ENCODE measurements at regions not wholly inside any gene's neighbourhood (a gene's known extent, or its start where the extent isn't known, plus 50 kb on each side); places are given as distances from the start of the nearest gene placed in this dataset.
"Not testable (repeated sequence)": the region's sequence is repeated elsewhere in the genome, so short reads cannot be mapped to it uniquely, and the experiment has no call there.

- Histone ChIP-seq H3K27me3 (ENCODE audit: insufficient read depth, poor library complexity, severe bottlenecking) (no peaks in the 10 kb centered on the region), H3K27ac (replicated peaks) (no peak overlapping the region), H3K4me3 (replicated peaks; ENCODE audit: insufficient read depth, low read length) (no peak overlapping the region)
- no peak for DNase-seq (ENCODE audit: low read depth in 1 of 2, low spot score in 1 of 2)
- TF ChIP-seq GABPA (IDR thresholded peaks at IDR 0.05; ENCODE audit: low read depth) (no peak), CTCF (IDR thresholded peaks at IDR 0.05; ENCODE audit: insufficient read depth, low read length) (no peak), POLR2AphosphoS5 (IDR thresholded peaks at IDR 0.05; ENCODE audit: low read depth) (no peak), SPI1 (IDR thresholded peaks at IDR 0.05; ENCODE audit: borderline replicate concordance, low read depth) (no peak), REST (IDR thresholded peaks at IDR 0.05; ENCODE audit: insufficient replicate concordance, low read depth) (no peak)
These were observed 773.9 kb upstream of the MMS22L start for GRCh38 chr6:98056955-98057354.

- no peak for TF ChIP-seq GABPA (IDR thresholded peaks at IDR 0.05; ENCODE audit: low read depth)
- no peak for TF ChIP-seq REST (IDR thresholded peaks at IDR 0.05; ENCODE audit: insufficient replicate concordance, low read depth)
- no peak for TF ChIP-seq SPI1 (IDR thresholded peaks at IDR 0.05; ENCODE audit: borderline replicate concordance, low read depth)
- no peak for TF ChIP-seq POLR2AphosphoS5 (IDR thresholded peaks at IDR 0.05; ENCODE audit: low read depth)
- TF ChIP-seq CTCF (IDR thresholded peaks at IDR 0.05; ENCODE audit: insufficient read depth, low read length): no peak
- H3K27ac ChIP-seq (replicated peaks): no peak overlapping the region
- DNase-seq (ENCODE audit: low read depth in 1 of 2, low spot score in 1 of 2): no peak
- no peaks in the 10 kb centered on the region for H3K27me3 ChIP-seq (ENCODE audit: insufficient read depth, poor library complexity, severe bottlenecking)
- H3K4me3 ChIP-seq (replicated peaks; ENCODE audit: insufficient read depth, low read length): no peak overlapping the region
These were observed 767.0 kb upstream of the POU3F2 start for GRCh38 chr6:98067375-98067774.

- not testable (repeated sequence) for H3K27ac ChIP-seq (replicated peaks); H3K4me3 ChIP-seq (replicated peaks; ENCODE audit: insufficient read depth, low read length); H3K27me3 ChIP-seq (ENCODE audit: insufficient read depth, poor library complexity, severe bottlenecking); DNase-seq (ENCODE audit: low read depth in 1 of 2, low spot score in 1 of 2)
These were observed 745.8 kb upstream of the POU3F2 start for GRCh38 chr6:98088537-98088936.

GRCh38 chr6:98092331-98092730 lies 742.0 kb upstream of the POU3F2 start:
- DNase-seq (ENCODE audit: low read depth in 1 of 2, low spot score in 1 of 2): no peak
- no peak for TF ChIP-seq GABPA (IDR thresholded peaks at IDR 0.05; ENCODE audit: low read depth)
- TF ChIP-seq SPI1 (IDR thresholded peaks at IDR 0.05; ENCODE audit: borderline replicate concordance, low read depth): no peak
- TF ChIP-seq REST (IDR thresholded peaks at IDR 0.05; ENCODE audit: insufficient replicate concordance, low read depth): no peak
- TF ChIP-seq CTCF (IDR thresholded peaks at IDR 0.05; ENCODE audit: insufficient read depth, low read length): no peak
- no peak for TF ChIP-seq POLR2AphosphoS5 (IDR thresholded peaks at IDR 0.05; ENCODE audit: low read depth)
- Histone ChIP-seq H3K27ac (replicated peaks) (no peak overlapping the region), H3K4me3 (replicated peaks; ENCODE audit: insufficient read depth, low read length) (no peak overlapping the region), H3K27me3 (ENCODE audit: insufficient read depth, poor library complexity, severe bottlenecking) (no peaks in the 10 kb centered on the region)

All from HL-60 (cell line).